Stimulated activated CD4-positive, alpha-beta T cell treated with anti-CD3 and anti-CD28 coated beads, TNF-alpha, amount 100 ng/mL, for 4 hours (primary cell): ENCODE measurements at regions not wholly inside any gene's neighbourhood (a gene's known extent, or its start where the extent isn't known, plus 50 kb on each side); places are given as distances from the start of the nearest gene placed in this dataset.

ENCODE experiments used
- DNase-seq, 3 experiments: peaks; one replicate each; pipeline ENCODE4 v3.0.0-alpha.2; 2020; ENCODE audit warnings: low read depth in 3 of 3

GRCh38 chr10:88200312-88201032 is 337.0 kb downstream of the PTEN start:
- DNase-seq, result no peak

GRCh38 chr10:88205842-88206446 is 342.5 kb downstream of the PTEN start:
- no peak for DNase-seq

GRCh38 chr10:88207121-88207546 is 343.7 kb downstream of the PTEN start:
- no peak for DNase-seq

GRCh38 chr10:88209231-88209630 is 345.8 kb downstream of the PTEN start:
- DNase-seq, result no peak

GRCh38 chr10:88209837-88210561 is 346.6 kb downstream of the PTEN start:
- no peak for DNase-seq

- no peak for DNase-seq
Observed at GRCh38 chr10:88211230-88211629, 347.8 kb downstream of the PTEN start.

GRCh38 chr10:88212069-88212468 is 348.6 kb downstream of the PTEN start:
- DNase-seq, result no peak

GRCh38 chr10:88213065-88213605 is 349.7 kb downstream of the PTEN start:
- no peak for DNase-seq

- no peak for DNase-seq
Observed at GRCh38 chr10:88216976-88217375, 353.6 kb downstream of the PTEN start.

- no peak for DNase-seq
Observed at GRCh38 chr10:88218362-88218761, 354.9 kb downstream of the PTEN start.

- no peak for DNase-seq
Observed at GRCh38 chr10:88219753-88220152, 356.3 kb downstream of the PTEN start.

GRCh38 chr10:88221010-88221973 is 357.9 kb downstream of the PTEN start:
- no peak for DNase-seq

- no peak for DNase-seq
Observed at GRCh38 chr10:88222881-88223280, 359.5 kb downstream of the PTEN start.
